NT2/D1 (cell line): ENCODE measurements at regions not wholly inside any gene's neighbourhood (a gene's known extent, or its start where the extent isn't known, plus 50 kb on each side); places are given as distances from the start of the nearest gene placed in this dataset.

ENCODE experiments used
- SUZ12 ChIP-seq: IDR thresholded peaks from 2 replicates; pipeline ENCODE4 v1.6.1; 2011; ENCODE audit not compliant: insufficient read length, insufficient read depth; ENCODE audit errors: extremely low read depth
- YY1 ChIP-seq: IDR thresholded peaks from 2 replicates; pipeline ENCODE4 v1.6.1; 2011; ENCODE audit not compliant: insufficient read length, insufficient read depth
- ZNF274 ChIP-seq: IDR thresholded peaks from 2 replicates; pipeline ENCODE4 v1.6.1; 2011; ENCODE audit warnings: mild to moderate bottlenecking, low read depth, low read length

- no peak for TF ChIP-seq ZNF274
- no peak for TF ChIP-seq YY1
- TF ChIP-seq SUZ12 = no peak
Observed at GRCh38 chr3:20692675-20693074, 506.7 kb upstream of the SGO1 start.
